Mucosa of descending colon (tissue), 3 donors: ENCODE measurements at regions not wholly inside any gene's neighbourhood (a gene's known extent, or its start where the extent isn't known, plus 50 kb on each side); places are given as distances from the start of the nearest gene placed in this dataset.

Source experiments
- ATAC-seq: fragments of 200-7000 bp; cut with Tn5 transposase; one replicate; pipeline ENCODE4 v1.9.1; 2020; ENCODE audit warnings: mild to moderate bottlenecking, moderate library complexity
- DNase-seq, 3 donors: peaks; one replicate each; pipeline ENCODE4 v3.0.0-alpha.2; 2020
- H3K36me3 ChIP-seq: fragments of 200-600 bp; one replicate; pipeline ENCODE4 v1.8.0; 2021; ENCODE audit warnings: low read depth, mild to moderate bottlenecking
- H3K4me1 ChIP-seq: fragments of 200-600 bp; one replicate; pipeline ENCODE4 v1.8.0; 2021; ENCODE audit warnings: low read depth, mild to moderate bottlenecking
- H3K4me3 ChIP-seq: fragments of 200-600 bp; one replicate; pipeline ENCODE4 v1.8.0; 2021; ENCODE audit warnings: mild to moderate bottlenecking
- H3K9me3 ChIP-seq: fragments of 200-600 bp; one replicate; pipeline ENCODE4 v1.8.0; 2021; ENCODE audit warnings: mild to moderate bottlenecking
- intact Hi-C, 2 donors: fragments of 100-400 bp; cut with DNase I in 1 of 2; cut with micrococcal nuclease in 1 of 2; formaldehyde crosslinking; loops; one replicate each; pipeline versions ENCODE4 v1.11.0 to v1.11.1; 2022; cut with DNase I, micrococcal nuclease
- TF ChIP-seq, protein P1 (sequence below): fragments of 200-600 bp; IDR thresholded peaks from one replicate; pipeline ENCODE4 v1.8.0; 2022; ENCODE audit warnings: antibody characterized with exemption, mild to moderate bottlenecking
- donor health status: DM: no; HTN: no; CAD: no; lungs with moderate emphysema.
- donor health status: DM: no; HTN: no; CAD: no.
- donor health status: DM: no; HTN: yes; CAD: no.

DNA sequence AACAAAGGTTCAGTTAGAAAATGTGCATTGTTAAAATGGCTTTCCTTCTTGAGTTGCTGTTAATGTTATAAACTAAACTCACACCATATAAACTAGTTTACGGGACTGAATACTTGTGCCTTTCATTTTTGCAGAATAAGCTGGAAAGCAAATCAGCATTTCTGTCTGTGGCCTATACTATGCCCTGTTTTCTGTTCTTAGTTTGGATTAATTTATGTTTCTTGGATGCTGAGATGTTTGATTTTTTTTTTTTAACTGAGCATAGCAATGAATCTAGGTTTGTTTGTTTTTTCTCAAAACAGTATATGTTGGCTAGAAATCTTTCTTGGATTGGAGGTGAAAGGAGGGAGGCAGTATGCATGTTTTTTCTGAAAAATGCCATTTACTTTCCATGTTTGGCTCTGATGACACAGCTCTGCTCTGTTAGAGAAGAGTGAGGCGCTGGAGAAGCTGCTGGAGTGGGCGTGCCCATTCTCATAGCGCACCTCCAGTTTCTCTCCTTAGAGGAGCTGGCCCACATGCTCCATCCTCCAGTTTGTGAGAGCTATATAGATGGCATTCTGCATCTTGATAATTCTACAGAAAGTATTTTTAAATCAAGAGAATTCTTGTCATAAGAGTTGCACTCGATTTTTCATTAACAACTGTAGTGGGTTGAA is 423.6 kb upstream of the TPM1 start:
- ATAC-seq (no peak), DNase-seq (no peak)
- intact Hi-C loops, result no loop called here
- TF ChIP-seq, protein P1, sequence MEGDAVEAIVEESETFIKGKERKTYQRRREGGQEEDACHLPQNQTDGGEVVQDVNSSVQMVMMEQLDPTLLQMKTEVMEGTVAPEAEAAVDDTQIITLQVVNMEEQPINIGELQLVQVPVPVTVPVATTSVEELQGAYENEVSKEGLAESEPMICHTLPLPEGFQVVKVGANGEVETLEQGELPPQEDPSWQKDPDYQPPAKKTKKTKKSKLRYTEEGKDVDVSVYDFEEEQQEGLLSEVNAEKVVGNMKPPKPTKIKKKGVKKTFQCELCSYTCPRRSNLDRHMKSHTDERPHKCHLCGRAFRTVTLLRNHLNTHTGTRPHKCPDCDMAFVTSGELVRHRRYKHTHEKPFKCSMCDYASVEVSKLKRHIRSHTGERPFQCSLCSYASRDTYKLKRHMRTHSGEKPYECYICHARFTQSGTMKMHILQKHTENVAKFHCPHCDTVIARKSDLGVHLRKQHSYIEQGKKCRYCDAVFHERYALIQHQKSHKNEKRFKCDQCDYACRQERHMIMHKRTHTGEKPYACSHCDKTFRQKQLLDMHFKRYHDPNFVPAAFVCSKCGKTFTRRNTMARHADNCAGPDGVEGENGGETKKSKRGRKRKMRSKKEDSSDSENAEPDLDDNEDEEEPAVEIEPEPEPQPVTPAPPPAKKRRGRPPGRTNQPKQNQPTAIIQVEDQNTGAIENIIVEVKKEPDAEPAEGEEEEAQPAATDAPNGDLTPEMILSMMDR, result no peak
- peaks cover 7% of the 10 kb centered on the region for H3K4me1 ChIP-seq
- H3K9me3 ChIP-seq, result no peaks in the 10 kb centered on the region
- no peak overlapping the region for H3K4me3 ChIP-seq
- H3K36me3 ChIP-seq, result no peaks in the 10 kb centered on the region

DNA sequence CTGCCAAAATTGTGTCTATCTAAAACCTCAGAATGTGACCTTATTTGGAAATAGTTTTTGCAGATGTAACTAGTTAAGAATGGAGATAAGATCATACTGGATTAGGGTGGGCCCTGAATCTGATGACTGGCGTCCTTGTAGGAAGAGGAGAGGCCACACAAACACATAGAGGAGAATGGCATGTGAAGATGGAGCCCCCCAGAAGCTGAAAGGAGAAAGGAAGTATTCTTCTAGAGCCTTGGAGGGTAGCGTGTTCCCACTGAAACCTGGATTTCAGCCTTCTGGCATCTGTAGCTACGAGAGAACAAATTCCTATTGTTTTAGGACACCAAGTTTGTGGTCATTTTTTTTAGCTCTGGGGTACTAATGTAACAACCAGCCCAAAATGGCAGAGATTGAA is 423.0 kb upstream of the TPM1 start:
- Histone ChIP-seq H3K9me3 (no peaks in the 10 kb centered on the region), H3K36me3 (no peaks in the 10 kb centered on the region), H3K4me3 (no peak overlapping the region), H3K4me1 (peaks cover 7% of the 10 kb centered on the region)
- ATAC-seq (no peak), DNase-seq (no peak)
- TF ChIP-seq, protein P1, result no peak
- intact Hi-C loops, result no loop called here

DNA sequence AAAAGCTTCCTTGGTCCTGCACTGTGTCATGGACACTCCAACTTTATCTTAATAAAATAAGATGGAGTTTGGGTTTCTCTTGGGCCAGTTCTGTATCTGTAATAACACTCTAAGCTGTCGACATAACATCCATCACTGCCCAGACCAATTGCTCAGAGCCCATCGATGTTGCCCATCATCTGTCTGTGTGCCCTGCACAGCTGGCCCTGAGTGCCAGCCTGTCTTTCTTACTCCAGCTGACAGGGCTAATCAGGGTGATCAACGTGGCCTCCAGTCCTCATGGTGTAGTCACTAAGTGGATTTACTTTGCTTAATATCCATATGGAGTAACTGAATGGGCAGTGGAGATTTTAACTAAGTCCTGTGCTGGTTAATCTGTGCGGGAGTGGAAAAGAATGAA is 419.8 kb upstream of the TPM1 start:
- ATAC-seq (no peak), DNase-seq (no peak)
- H3K4me1 ChIP-seq, result peaks cover 7% of the 10 kb centered on the region
- no peaks in the 10 kb centered on the region for H3K9me3 ChIP-seq
- H3K4me3 ChIP-seq, result no peak overlapping the region
- intact Hi-C loops, result no loop called here
- TF ChIP-seq, protein P1, result no peak
- no peaks in the 10 kb centered on the region for H3K36me3 ChIP-seq

DNA sequence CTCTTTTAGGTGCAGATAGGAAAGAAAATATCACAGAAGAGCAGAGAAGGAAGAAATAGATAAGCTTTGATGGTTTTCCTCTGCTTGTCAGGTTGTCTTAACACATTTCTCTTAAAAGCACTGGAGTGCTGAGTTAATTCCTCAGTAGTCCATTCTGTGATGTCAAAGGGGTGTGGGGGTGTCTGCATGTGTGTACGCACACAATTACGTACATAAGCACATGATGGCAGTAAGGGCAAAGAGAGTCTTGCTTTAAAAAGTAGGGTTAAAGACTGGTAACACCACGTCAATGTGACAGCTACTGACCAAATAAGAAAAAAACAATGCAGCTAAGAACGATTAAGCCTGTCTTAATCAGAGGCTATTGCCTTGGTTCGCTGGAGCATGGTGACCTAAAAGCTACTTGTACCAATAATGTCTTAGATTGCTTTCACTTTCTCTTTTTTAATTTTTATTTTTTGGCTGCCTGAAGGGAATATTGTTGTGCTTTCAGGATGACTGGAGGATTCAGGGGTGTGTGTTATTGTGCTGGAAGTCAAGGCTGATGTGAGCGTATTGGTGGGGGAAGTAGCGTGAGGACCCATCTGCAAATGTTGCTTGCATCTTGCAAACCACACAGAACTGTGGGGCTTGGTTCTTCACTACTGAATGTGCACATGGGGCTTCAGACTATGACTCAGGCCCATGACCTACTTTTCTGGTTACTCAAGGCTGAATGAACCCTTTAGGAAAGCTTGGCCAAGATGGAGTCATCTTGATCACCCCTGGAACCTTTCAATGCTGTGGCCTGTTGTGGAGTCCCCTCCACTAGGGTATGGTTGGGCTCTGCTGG is 417.8 kb upstream of the TPM1 start:
- Histone ChIP-seq H3K36me3 (no peaks in the 10 kb centered on the region), H3K4me1 (peaks cover 5% of the 10 kb centered on the region), H3K4me3 (no peak overlapping the region), H3K9me3 (no peaks in the 10 kb centered on the region)
- DNase-seq, result no peak
- peak; percentile 34 for ATAC-seq
- intact Hi-C loops, result no loop called here
- TF ChIP-seq, protein P1, result no peak

DNA sequence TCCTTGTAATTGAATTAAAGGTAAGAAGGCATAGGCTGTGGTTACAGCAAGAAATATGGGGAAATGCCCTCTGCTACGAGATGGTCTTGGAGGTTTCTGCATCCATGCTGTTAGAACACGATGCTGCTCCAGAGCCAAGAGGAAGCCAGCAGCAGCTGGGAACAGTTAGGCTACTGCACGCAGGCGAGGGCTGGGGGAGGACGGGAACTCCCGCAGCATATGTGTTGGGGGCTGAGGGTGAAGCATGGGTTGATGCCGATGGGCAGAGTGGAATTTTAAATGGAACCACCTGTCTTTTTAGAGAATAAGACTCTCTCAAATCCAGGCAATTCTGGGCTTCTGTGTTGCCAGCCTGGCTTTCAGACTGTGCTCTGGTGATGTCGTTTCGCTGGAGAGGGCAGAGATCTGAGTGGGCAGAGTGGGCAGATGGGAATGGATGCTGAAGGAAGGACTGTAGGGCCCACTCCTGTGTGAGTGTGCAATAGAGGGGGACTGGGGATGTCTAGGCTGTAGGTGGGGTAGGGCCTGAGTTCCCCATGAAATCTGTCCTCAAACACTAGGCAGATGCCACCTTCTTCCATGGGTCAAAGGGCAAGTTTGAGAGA is 417.0 kb upstream of the TPM1 start:
- H3K9me3 ChIP-seq, result no peaks in the 10 kb centered on the region

More for the DNA sequence above, 417.0 kb upstream of the TPM1 start:
- no peaks in the 10 kb centered on the region for H3K36me3 ChIP-seq
- no peaks in the 10 kb centered on the region for H3K4me1 ChIP-seq
- intact Hi-C loops, result no loop called here
- TF ChIP-seq, protein P1, result no peak
- no peak overlapping the region for H3K4me3 ChIP-seq
- no peak for DNase-seq
- ATAC-seq, result no peak
